ENCODE measurements at regions not wholly inside any gene's neighbourhood (a gene's known extent, or its start where the extent isn't known, plus 50 kb on each side); places are given as distances from the start of the nearest gene placed in this dataset.
"Not testable (repeated sequence)": the region's sequence is repeated elsewhere in the genome, so short reads cannot be mapped to it uniquely, and the experiment has no call there.

- no peak for FAIRE-seq
These were observed 414.2 kb upstream of the SEMA3C start for GRCh38 chr7:81333004-81333403.

- FAIRE-seq, result no peak
These were observed 412.5 kb upstream of the SEMA3C start for GRCh38 chr7:81331061-81332018.

- FAIRE-seq, result no peak
These were observed 411.3 kb upstream of the SEMA3C start for GRCh38 chr7:81330108-81330507.

- FAIRE-seq, result no peak
These were observed 408.8 kb upstream of the SEMA3C start for GRCh38 chr7:81327468-81328266.

GRCh38 chr7:81321949-81322348, 403.1 kb upstream of the SEMA3C start:
- no peak for FAIRE-seq

GRCh38 chr7:81317741-81318140, 398.9 kb upstream of the SEMA3C start:
- FAIRE-seq, result no peak

GRCh38 chr7:81308643-81309322, 389.9 kb upstream of the SEMA3C start:
- no peak for FAIRE-seq

- no peak for FAIRE-seq
These were observed 383.0 kb upstream of the SEMA3C start for GRCh38 chr7:81301815-81302214.

- FAIRE-seq, result no peak
These were observed 381.9 kb upstream of the SEMA3C start for GRCh38 chr7:81300753-81301152.

GRCh38 chr7:81299711-81300110, 380.9 kb upstream of the SEMA3C start:
- FAIRE-seq, result no peak

- no peak for FAIRE-seq
These were observed 380.3 kb upstream of the SEMA3C start for GRCh38 chr7:81298951-81299666.

- no peak for FAIRE-seq
These were observed 378.5 kb upstream of the SEMA3C start for GRCh38 chr7:81297317-81297716.

GRCh38 chr7:81296726-81297125, 377.9 kb upstream of the SEMA3C start:
- FAIRE-seq, result no peak

- no peak for FAIRE-seq
These were observed 376.2 kb upstream of the SEMA3C start for GRCh38 chr7:81294897-81295515.

- no peak for FAIRE-seq
These were observed 375.0 kb upstream of the SEMA3C start for GRCh38 chr7:81293806-81294205.

GRCh38 chr7:81286754-81287153, 367.9 kb upstream of the SEMA3C start:
- not testable (repeated sequence) for FAIRE-seq

- no peak for FAIRE-seq
These were observed 366.5 kb upstream of the SEMA3C start for GRCh38 chr7:81285142-81285871.

GRCh38 chr7:81284576-81284975, 365.7 kb upstream of the SEMA3C start:
- no peak for FAIRE-seq

GRCh38 chr7:81280531-81280930, 361.7 kb upstream of the SEMA3C start:
- no peak for FAIRE-seq

- no peak for FAIRE-seq
These were observed 358.8 kb upstream of the SEMA3C start for GRCh38 chr7:81277691-81278090.

Data from G401.6 (cell line).